Vagina (tissue), 2 donors: ENCODE measurements at regions not wholly inside any gene's neighbourhood (a gene's known extent, or its start where the extent isn't known, plus 50 kb on each side); places are given as distances from the start of the nearest gene placed in this dataset.

Experiments used
- DNase-seq, 2 donors: peaks; one replicate each; pipeline ENCODE4 v3.0.0-alpha.2; 2017; ENCODE audit errors: extremely low spot score in 2 of 2
- H3K27ac ChIP-seq: fragments of 200-600 bp; sonication (generic); one replicate; pipeline ENCODE4 v1.5.1; 2019
- H3K27me3 ChIP-seq: fragments of 200-600 bp; sonication (generic); one replicate; pipeline ENCODE4 v1.5.1; 2019
- H3K36me3 ChIP-seq, 2 donors: fragments of 200-600 bp; sonication (generic); one replicate each; pipeline ENCODE4 v1.5.1; 2017 to 2019
- H3K4me1 ChIP-seq: fragments of 200-600 bp; sonication (generic); one replicate; pipeline ENCODE4 v1.5.1; 2019
- H3K4me3 ChIP-seq, 2 donors: fragments of 200-600 bp; sonication (generic); 1 replicate in 1 of 2; 2 replicates in 1 of 2; pipeline ENCODE4 v1.5.1; 2016 to 2019
- H3K9me3 ChIP-seq: fragments of 200-600 bp; sonication (generic); one replicate; pipeline ENCODE4 v1.5.1; 2019
- POLR2A ChIP-seq, 2 donors: fragments of 450-650 bp; IDR thresholded peaks; one replicate each; pipeline ENCODE4 v1.6.1; 2017; ENCODE audit warnings: antibody characterized with exemption in 2 of 2, mild to moderate bottlenecking in 2 of 2, moderate library complexity in 2 of 2
- POLR2AphosphoS5 ChIP-seq, 2 donors: sonication (generic); formaldehyde crosslinking; IDR thresholded peaks; one replicate each; pipeline ENCODE4 v1.9.0; 2017; ENCODE audit warnings: antibody characterized with exemption in 2 of 2, mild to moderate bottlenecking in 2 of 2, low read depth in 1 of 2; ENCODE audit not compliant: insufficient read depth in 1 of 2
- intact Hi-C: fragments of 100-400 bp; cut with DNase I; formaldehyde crosslinking; loops from one replicate; pipeline ENCODE4 v1.15.1; 2023
- TF ChIP-seq, protein P1 (sequence below), 3 experiments: fragments of 450-650 bp in 2 of 3; fragments of 200-600 bp in 1 of 3; sonication (generic) in 1 of 3; IDR thresholded peaks; one replicate each; pipeline ENCODE4 v1.5.1; 2017 to 2019; ENCODE audit warnings: antibody characterized with exemption in 3 of 3, mild to moderate bottlenecking in 2 of 3, moderate library complexity in 2 of 3

DNA sequence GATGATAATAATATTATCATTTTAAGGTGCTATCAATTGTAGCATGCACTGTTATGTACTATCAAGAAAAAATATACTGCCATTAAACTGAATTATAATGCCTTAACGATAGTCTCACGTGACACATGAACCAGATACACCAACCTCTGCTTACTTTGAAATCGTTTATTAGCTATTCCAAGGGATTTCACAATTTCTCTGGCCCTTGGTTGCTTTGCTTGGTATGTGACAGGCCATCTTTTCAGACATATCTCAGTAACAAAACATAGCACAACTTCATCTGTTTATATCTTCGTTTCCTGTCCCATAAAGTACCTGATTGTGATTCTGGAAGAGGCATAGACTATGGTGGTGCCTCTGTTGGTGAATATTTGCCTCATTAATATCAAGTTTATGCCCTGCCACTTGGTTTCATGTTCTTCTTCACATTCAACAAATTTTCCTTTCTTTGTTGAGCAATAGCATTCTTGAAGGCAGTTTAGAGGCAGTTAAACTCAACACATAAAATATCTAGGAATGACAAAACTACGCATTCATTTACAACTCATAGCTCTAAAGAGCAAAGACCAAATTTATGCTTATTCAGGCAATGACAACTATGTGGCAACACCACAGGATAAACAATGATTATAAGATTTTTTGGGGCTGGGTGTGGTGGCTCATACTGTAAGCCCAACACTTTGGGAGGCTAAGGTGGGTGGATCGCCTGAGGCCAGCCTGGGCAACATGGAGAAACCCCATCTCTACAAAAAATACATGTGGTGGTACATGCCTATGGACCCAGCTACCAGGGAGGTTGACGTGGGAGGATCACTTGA lies 84.3 kb downstream of the MCFD2 start:
- intact Hi-C loops, result no loop called here

DNA sequence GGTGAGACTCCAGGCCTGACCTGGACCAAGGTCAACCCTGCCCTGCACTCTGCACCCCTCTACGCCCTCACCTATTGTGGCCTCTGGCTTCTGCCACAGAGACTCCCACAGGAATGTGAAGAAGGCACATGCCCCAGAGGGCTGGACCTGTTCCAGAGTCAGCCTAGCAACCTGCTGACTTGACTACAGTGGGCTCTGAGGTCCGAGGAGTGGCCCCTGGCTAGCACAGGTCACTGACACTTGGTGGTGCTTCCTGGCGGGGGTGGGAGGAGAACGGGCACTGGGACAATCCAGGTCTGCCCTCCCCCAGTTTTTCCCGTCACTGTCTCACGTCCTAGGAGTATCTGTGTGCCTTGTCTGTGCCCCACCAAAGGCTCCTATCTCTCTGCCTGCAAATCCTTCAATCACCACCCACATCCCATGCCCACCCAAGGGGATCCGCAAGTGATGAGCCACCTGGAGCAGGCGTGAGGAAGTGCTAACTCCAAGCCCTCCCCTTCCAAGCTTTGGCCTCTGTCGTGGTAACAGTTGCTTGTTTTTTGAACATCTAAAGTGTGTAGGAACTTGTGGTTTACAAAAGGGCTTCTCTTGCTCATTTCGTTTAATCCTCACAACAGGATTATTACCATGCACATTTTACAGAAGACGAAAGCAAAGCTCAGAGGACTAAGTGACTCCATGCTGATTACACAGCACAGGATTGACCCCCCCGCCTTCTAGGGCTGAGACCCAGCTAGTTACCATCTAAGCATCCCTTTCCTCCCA lies 86.2 kb downstream of the MCFD2 start:
- TF ChIP-seq POLR2AphosphoS5 (IDR thresholded peaks at IDR 0.05; ENCODE audit: insufficient read depth in 1 of 2, low read depth in 1 of 2) (no peak), POLR2A (IDR thresholded peaks at IDR 0.05) (no peak)
- TF ChIP-seq, protein P1, sequence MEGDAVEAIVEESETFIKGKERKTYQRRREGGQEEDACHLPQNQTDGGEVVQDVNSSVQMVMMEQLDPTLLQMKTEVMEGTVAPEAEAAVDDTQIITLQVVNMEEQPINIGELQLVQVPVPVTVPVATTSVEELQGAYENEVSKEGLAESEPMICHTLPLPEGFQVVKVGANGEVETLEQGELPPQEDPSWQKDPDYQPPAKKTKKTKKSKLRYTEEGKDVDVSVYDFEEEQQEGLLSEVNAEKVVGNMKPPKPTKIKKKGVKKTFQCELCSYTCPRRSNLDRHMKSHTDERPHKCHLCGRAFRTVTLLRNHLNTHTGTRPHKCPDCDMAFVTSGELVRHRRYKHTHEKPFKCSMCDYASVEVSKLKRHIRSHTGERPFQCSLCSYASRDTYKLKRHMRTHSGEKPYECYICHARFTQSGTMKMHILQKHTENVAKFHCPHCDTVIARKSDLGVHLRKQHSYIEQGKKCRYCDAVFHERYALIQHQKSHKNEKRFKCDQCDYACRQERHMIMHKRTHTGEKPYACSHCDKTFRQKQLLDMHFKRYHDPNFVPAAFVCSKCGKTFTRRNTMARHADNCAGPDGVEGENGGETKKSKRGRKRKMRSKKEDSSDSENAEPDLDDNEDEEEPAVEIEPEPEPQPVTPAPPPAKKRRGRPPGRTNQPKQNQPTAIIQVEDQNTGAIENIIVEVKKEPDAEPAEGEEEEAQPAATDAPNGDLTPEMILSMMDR (IDR thresholded peaks at IDR 0.05), result no peak
- DNase-seq, result no peak
- Histone ChIP-seq H3K9me3 (no peaks in the 10 kb centered on the region), H3K4me3 (no peak overlapping the region), H3K27ac (peak overlapping the region; percentile 26), H3K27me3 (no peaks in the 10 kb centered on the region), H3K4me1 (peaks cover 7% of the 10 kb centered on the region), H3K36me3 (no peaks in the 10 kb centered on the region)
- intact Hi-C loops, result no loop called here

More for the DNA sequence above, 84.3 kb downstream of the MCFD2 start:
- peaks cover 7% of the 10 kb centered on the region for H3K4me1 ChIP-seq
- H3K27me3 ChIP-seq, result no peaks in the 10 kb centered on the region
- TF ChIP-seq, protein P1 (IDR thresholded peaks at IDR 0.05), result no peak
- TF ChIP-seq POLR2AphosphoS5 (IDR thresholded peaks at IDR 0.05; ENCODE audit: insufficient read depth in 1 of 2, low read depth in 1 of 2), result peak in 1 of 2 donors; percentile 45
- DNase-seq, result no peak
- no peaks in the 10 kb centered on the region for H3K9me3 ChIP-seq
- H3K36me3 ChIP-seq, result no peaks in the 10 kb centered on the region
- H3K27ac ChIP-seq, result peak overlapping the region; percentile 56
- H3K4me3 ChIP-seq, result no peak overlapping the region

DNA sequence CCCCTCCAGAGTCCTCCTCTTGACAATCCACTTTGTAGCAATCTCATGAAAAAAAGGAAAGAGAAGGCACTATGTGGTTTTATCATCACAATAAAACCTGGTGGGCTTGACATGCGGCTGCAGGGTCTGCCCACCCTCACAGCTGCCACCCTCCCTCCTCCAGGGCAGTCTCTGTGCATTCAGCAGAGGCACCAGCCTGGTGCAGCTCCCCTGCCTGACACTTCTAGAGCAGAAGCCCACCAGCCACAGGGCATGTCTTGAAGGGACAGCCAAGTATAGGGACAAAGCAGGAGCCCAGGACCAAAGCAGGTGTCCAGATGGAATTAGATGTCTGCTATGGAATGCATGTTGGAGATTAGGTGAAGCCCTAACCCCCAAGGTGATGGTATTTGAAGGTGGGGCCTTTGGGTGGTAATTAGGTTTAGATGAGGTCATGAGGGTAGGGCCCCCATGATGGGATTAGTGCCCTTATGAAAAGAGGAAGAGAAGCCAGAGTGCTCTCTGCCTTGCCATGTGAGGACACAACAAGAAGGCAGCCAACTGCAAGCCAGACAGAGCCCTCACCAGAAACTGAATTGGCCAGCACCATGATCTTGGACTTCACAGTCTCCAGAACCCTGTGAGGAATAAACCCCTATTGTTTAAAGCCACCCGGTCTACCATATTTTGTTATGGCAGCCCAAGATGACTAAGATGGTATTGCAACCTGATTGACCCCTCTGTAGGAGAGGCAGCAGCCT lies 86.9 kb downstream of the MCFD2 start:
- Histone ChIP-seq H3K9me3 (no peaks in the 10 kb centered on the region), H3K36me3 (no peaks in the 10 kb centered on the region), H3K4me3 (no peak overlapping the region), H3K4me1 (peaks cover 7% of the 10 kb centered on the region), H3K27ac (peak overlapping the region; percentile 26), H3K27me3 (no peaks in the 10 kb centered on the region)
- no peak for DNase-seq
- intact Hi-C loops, result no loop called here
- TF ChIP-seq, protein P1 (IDR thresholded peaks at IDR 0.05), result no peak
- TF ChIP-seq POLR2A (IDR thresholded peaks at IDR 0.05) (no peak), POLR2AphosphoS5 (IDR thresholded peaks at IDR 0.05; ENCODE audit: insufficient read depth in 1 of 2, low read depth in 1 of 2) (no peak)

DNA sequence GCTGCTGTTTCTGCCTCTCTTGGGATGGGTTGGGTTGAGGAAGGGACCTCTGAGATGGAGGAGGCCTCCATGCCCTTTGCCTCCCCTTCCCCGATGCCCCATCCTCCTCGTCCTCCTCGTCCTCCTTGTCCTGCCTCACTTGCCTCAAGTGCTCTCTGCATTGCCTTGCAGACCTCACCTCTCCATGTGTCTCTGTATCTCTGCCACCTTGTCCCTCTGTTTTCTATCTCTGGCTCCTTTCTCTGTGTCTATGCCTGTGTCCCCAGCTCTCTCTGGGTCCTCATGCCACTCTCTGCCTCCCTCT lies 87.5 kb downstream of the MCFD2 start:
- no peak for DNase-seq
- H3K27me3 ChIP-seq, result no peaks in the 10 kb centered on the region
- H3K4me3 ChIP-seq, result no peak overlapping the region
- intact Hi-C loops, result no loop called here
- H3K27ac ChIP-seq, result no peak overlapping the region
- peaks cover 7% of the 10 kb centered on the region for H3K4me1 ChIP-seq
- TF ChIP-seq POLR2AphosphoS5 (IDR thresholded peaks at IDR 0.05; ENCODE audit: insufficient read depth in 1 of 2, low read depth in 1 of 2) (no peak), POLR2A (IDR thresholded peaks at IDR 0.05) (no peak)
- TF ChIP-seq, protein P1 (IDR thresholded peaks at IDR 0.05), result no peak
- no peaks in the 10 kb centered on the region for H3K9me3 ChIP-seq
- no peaks in the 10 kb centered on the region for H3K36me3 ChIP-seq
